ENCODE measurements at regions not wholly inside any gene's neighbourhood (a gene's known extent, or its start where the extent isn't known, plus 50 kb on each side); places are given as distances from the start of the nearest gene placed in this dataset.

DNA sequence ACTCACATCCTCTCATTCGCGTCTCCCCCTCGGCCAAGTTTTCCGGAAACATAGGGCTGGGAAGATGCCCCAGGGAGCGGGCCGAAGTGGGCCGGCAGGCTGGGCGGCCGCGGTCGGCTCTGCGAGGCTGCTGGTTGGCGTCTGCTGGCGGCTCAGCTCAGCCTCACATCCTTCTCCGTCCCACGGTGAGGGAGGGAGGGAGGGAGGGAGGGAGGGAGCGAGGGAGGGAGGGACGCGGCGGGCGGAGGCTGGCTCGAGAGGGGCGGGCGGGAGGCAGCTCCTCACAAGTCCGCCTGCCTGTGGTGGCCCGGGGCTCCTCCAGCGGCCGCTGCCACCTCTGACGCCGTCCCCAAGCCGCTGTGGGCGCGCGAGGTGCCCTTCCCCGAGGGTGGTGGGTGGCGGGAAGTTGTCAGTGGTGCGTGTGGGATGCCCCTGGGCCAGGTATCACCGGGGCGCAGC lies 93.8 kb downstream of the RFLNA start:
- no peaks in the 10 kb centered on the region for H3K9me2 ChIP-seq (ENCODE audit: insufficient read depth)
- no peaks in the 10 kb centered on the region for H3K27me3 ChIP-seq (ENCODE audit: insufficient read depth, low read length)
- ATAC-seq (no peak), DNase-seq (ENCODE audit: low read depth, low spot score) (no peak)
- H3K27ac ChIP-seq (ENCODE audit: low read depth, low read length) = no peak overlapping the region
- H4K20me1 ChIP-seq (ENCODE audit: insufficient read depth) = no peaks in the 10 kb centered on the region
- H3K4me3 ChIP-seq (replicated peaks in 1 of 2; ENCODE audit: low read depth in 1 of 2, low read length in 2 of 2) = no peak overlapping the region
- ChIA-PET POLR2A (no interaction called here), CTCF (no interaction called here), RAD21 (ENCODE audit: low non-redundant PET in 1 of 2, low total read pairs in 2 of 2, uncharacterized antibody in 2 of 2, unreplicated experiment in 2 of 2) (no interaction called here)
- H3K36me3 ChIP-seq (ENCODE audit: control insufficient read depth in 1 of 2, insufficient read depth in 2 of 2, low read length in 2 of 2) = peaks cover 0 to 5% of the 10 kb centered on the region in 2 experiments; a peak in 2 of 4 replicates
- no peaks in the 10 kb centered on the region for H3K79me2 ChIP-seq (ENCODE audit: insufficient read depth, low read length)
- H3K4me1 ChIP-seq (ENCODE audit: control insufficient read depth in 1 of 2, insufficient read depth in 2 of 2, low read length in 2 of 2) = peaks cover 52 to 84% of the 10 kb centered on the region in 2 experiments
- TF ChIP-seq, protein P1, sequence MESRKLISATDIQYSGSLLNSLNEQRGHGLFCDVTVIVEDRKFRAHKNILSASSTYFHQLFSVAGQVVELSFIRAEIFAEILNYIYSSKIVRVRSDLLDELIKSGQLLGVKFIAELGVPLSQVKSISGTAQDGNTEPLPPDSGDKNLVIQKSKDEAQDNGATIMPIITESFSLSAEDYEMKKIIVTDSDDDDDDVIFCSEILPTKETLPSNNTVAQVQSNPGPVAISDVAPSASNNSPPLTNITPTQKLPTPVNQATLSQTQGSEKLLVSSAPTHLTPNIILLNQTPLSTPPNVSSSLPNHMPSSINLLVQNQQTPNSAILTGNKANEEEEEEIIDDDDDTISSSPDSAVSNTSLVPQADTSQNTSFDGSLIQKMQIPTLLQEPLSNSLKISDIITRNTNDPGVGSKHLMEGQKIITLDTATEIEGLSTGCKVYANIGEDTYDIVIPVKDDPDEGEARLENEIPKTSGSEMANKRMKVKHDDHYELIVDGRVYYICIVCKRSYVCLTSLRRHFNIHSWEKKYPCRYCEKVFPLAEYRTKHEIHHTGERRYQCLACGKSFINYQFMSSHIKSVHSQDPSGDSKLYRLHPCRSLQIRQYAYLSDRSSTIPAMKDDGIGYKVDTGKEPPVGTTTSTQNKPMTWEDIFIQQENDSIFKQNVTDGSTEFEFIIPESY (IDR thresholded peaks at IDR 0.05; ENCODE audit: extremely low read depth, insufficient replicate concordance, low read length) = no peak
- no peak for TF ChIP-seq ZNF274 (IDR thresholded peaks at IDR 0.05; ENCODE audit: low read depth, low read length)
- no peak for TF ChIP-seq POLR2AphosphoS5 (IDR thresholded peaks at IDR 0.05; ENCODE audit: low read depth, low read length)
- TF ChIP-seq, protein P2, sequence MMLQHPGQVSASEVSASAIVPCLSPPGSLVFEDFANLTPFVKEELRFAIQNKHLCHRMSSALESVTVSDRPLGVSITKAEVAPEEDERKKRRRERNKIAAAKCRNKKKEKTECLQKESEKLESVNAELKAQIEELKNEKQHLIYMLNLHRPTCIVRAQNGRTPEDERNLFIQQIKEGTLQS (IDR thresholded peaks at IDR 0.05) = no peak
- no peak for TF ChIP-seq RAD21 (IDR thresholded peaks at IDR 0.05; ENCODE audit: low read depth)
- TF ChIP-seq, protein P3, sequence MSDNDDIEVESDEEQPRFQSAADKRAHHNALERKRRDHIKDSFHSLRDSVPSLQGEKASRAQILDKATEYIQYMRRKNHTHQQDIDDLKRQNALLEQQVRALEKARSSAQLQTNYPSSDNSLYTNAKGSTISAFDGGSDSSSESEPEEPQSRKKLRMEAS (IDR thresholded peaks at IDR 0.05) = no peak
- no peak for TF ChIP-seq SRF (IDR thresholded peaks at IDR 0.05; ENCODE audit: low read depth)
- no peak for TF ChIP-seq SIN3A (IDR thresholded peaks at IDR 0.05; ENCODE audit: low read depth)
- TF ChIP-seq FOSL1 (IDR thresholded peaks at IDR 0.05; ENCODE audit: low read depth) = no peak
- no peak for TF ChIP-seq ZFX (IDR thresholded peaks at IDR 0.05)
- TF ChIP-seq YY1 (IDR thresholded peaks at IDR 0.05; ENCODE audit: extremely low read depth, insufficient replicate concordance, low read depth, low read length) = no peak
- no peak for TF ChIP-seq EZH2 (IDR thresholded peaks at IDR 0.05)
- TF ChIP-seq POLR2A (IDR thresholded peaks at IDR 0.05; ENCODE audit: borderline replicate concordance, extremely low read depth, insufficient read depth, insufficient read length) = no peak
- no peak for TF ChIP-seq ELF1 (IDR thresholded peaks at IDR 0.05; ENCODE audit: borderline replicate concordance, low read depth)
- no peak for TF ChIP-seq EZH2phosphoT487 (IDR thresholded peaks at IDR 0.05; ENCODE audit: borderline replicate concordance)
- TF ChIP-seq SP1 (IDR thresholded peaks at IDR 0.05; ENCODE audit: low read depth) = no peak
- TF ChIP-seq, protein P4, sequence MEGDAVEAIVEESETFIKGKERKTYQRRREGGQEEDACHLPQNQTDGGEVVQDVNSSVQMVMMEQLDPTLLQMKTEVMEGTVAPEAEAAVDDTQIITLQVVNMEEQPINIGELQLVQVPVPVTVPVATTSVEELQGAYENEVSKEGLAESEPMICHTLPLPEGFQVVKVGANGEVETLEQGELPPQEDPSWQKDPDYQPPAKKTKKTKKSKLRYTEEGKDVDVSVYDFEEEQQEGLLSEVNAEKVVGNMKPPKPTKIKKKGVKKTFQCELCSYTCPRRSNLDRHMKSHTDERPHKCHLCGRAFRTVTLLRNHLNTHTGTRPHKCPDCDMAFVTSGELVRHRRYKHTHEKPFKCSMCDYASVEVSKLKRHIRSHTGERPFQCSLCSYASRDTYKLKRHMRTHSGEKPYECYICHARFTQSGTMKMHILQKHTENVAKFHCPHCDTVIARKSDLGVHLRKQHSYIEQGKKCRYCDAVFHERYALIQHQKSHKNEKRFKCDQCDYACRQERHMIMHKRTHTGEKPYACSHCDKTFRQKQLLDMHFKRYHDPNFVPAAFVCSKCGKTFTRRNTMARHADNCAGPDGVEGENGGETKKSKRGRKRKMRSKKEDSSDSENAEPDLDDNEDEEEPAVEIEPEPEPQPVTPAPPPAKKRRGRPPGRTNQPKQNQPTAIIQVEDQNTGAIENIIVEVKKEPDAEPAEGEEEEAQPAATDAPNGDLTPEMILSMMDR (IDR thresholded peaks at IDR 0.05 in 2 of 3, conservative IDR thresholded peaks at IDR 0.05 in 1 of 3; ENCODE audit: borderline replicate concordance in 1 of 3, insufficient read depth in 1 of 3, low read depth in 2 of 3, low read length in 2 of 3) = no peak
- BruUV-seq (replicated peaks) = no TSS peak
- H2AFZ ChIP-seq (ENCODE audit: low read depth, low read length, poor library complexity, severe bottlenecking) = no peak overlapping the region
- no peak overlapping the region for H3K9ac ChIP-seq (ENCODE audit: low read length)
- intact Hi-C loops (cut with micrococcal nuclease) = no loop called here
- H3K4me2 ChIP-seq (ENCODE audit: low read length) = no peak overlapping the region
- no peaks in the 10 kb centered on the region for H3K9me3 ChIP-seq (ENCODE audit: control insufficient read depth in 1 of 2, insufficient read depth in 1 of 2, low read depth in 1 of 2, low read length in 2 of 2)
